ENCODE measurements at regions not wholly inside any gene's neighbourhood (a gene's known extent, or its start where the extent isn't known, plus 50 kb on each side); places are given as distances from the start of the nearest gene placed in this dataset.
A peak's percentile ranks its signal among the peaks of the same experiment; 100 is the strongest.
"Not testable (repeated sequence)": the region's sequence is repeated elsewhere in the genome, so short reads cannot be mapped to it uniquely, and the experiment has no call there.

- FAIRE-seq (no peak), DNase-seq (ENCODE audit: low read depth) (no peak)
- Histone ChIP-seq H3K27me3 (ENCODE audit: control insufficient read depth, insufficient read depth, low read length) (no peaks in the 10 kb centered on the region), H3K4me3 (ENCODE audit: low read depth, low read length) (no peak overlapping the region), H3K36me3 (ENCODE audit: control insufficient read depth, insufficient read depth, low read length) (no peaks in the 10 kb centered on the region)
- TF ChIP-seq, protein P1, sequence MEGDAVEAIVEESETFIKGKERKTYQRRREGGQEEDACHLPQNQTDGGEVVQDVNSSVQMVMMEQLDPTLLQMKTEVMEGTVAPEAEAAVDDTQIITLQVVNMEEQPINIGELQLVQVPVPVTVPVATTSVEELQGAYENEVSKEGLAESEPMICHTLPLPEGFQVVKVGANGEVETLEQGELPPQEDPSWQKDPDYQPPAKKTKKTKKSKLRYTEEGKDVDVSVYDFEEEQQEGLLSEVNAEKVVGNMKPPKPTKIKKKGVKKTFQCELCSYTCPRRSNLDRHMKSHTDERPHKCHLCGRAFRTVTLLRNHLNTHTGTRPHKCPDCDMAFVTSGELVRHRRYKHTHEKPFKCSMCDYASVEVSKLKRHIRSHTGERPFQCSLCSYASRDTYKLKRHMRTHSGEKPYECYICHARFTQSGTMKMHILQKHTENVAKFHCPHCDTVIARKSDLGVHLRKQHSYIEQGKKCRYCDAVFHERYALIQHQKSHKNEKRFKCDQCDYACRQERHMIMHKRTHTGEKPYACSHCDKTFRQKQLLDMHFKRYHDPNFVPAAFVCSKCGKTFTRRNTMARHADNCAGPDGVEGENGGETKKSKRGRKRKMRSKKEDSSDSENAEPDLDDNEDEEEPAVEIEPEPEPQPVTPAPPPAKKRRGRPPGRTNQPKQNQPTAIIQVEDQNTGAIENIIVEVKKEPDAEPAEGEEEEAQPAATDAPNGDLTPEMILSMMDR (IDR thresholded peaks at IDR 0.05; ENCODE audit: insufficient read depth, low read length, severe bottlenecking) = no peak
These were observed 2048.3 kb upstream of the RAG2 start for GRCh38 chr11:38646382-38646781.

DNA sequence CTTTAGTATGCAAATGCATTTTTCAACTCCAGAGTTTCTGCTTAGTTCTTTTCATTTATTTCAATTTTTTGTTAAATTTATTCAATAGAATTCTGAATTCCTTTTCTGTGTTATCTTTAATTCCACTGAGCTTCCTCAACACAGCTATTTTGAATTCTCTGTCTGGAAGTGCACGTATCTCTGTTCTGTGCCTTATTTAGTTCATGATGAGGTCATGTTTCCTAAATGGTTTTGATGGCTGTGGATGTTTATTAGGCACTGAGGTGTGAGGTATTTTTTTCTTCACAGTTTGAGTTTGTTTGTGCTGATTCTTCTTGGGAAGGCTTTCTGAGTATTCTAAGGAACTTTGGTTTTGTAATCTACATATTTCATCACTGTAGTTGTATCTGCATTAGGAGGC lies 2042.8 kb upstream of the RAG2 start:
- DNase-seq (ENCODE audit: low read depth) = no peak
- no peak for FAIRE-seq
- Histone ChIP-seq H3K36me3 (ENCODE audit: control insufficient read depth, insufficient read depth, low read length) (no peaks in the 10 kb centered on the region), H3K4me3 (ENCODE audit: low read depth, low read length) (no peak overlapping the region), H3K27me3 (ENCODE audit: control insufficient read depth, insufficient read depth, low read length) (no peaks in the 10 kb centered on the region)
- TF ChIP-seq, protein P1 (IDR thresholded peaks at IDR 0.05; ENCODE audit: insufficient read depth, low read length, severe bottlenecking) = no peak

- no peaks in the 10 kb centered on the region for H3K27me3 ChIP-seq (ENCODE audit: control insufficient read depth, insufficient read depth, low read length)
- FAIRE-seq = no peak
These were observed 2014.7 kb upstream of the RAG2 start for GRCh38 chr11:38612701-38613100.

DNA sequence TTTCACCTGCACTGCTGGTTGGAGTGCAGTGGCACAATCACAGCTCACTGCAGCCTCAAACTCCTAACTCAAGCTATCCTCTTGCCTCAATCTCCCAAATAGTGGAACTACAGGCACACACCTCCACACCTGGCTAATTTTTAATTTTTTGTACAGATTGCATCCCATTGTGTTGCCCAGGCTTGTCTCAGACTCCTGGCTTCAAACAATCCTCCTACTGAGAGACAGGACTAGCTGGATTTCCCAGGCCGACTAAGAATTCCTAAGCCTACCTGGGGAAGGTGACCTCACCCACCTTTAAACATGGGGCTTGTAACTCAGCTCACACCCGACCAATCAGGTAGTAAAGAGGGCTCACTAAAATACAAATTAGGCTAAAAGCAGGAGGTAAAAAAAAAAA lies 2003.3 kb upstream of the RAG2 start:
- DNase-seq (ENCODE audit: low read depth) = peak; percentile 25
- not testable (repeated sequence) for H3K4me3 ChIP-seq (ENCODE audit: low read depth, low read length); FAIRE-seq; H3K27me3 ChIP-seq (ENCODE audit: control insufficient read depth, insufficient read depth, low read length); H3K36me3 ChIP-seq (ENCODE audit: control insufficient read depth, insufficient read depth, low read length)

More at GRCh38 chr11:38612701-38613100, 2014.7 kb upstream of the RAG2 start:
- TF ChIP-seq, protein P1 (IDR thresholded peaks at IDR 0.05; ENCODE audit: insufficient read depth, low read length, severe bottlenecking) = no peak
- no peak for DNase-seq (ENCODE audit: low read depth)
- Histone ChIP-seq H3K4me3 (ENCODE audit: low read depth, low read length) (no peak overlapping the region), H3K36me3 (ENCODE audit: control insufficient read depth, insufficient read depth, low read length) (no peaks in the 10 kb centered on the region)

DNA sequence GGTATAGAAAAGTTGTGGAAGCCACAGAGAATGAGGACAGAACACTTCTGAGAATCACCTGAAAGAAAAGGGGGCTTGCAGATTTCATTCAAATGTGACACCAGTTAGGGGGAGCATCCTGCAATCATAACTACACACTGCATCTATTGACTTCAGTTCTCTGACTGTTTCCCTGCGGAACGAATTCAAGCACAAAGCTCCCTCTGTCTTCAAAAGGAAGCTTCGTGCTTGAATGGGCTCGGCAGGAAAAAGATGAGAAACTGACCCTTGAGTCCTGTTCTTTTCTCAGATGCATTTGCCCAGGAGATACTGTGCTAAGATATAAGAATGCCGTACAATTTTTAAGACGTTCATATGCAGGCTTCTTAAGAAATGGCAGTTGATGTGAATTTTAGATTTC lies 2000.4 kb upstream of the RAG2 start:
- no peak overlapping the region for H3K4me3 ChIP-seq (ENCODE audit: low read depth, low read length)
- TF ChIP-seq, protein P1 (IDR thresholded peaks at IDR 0.05; ENCODE audit: insufficient read depth, low read length, severe bottlenecking) = no peak
- no peaks in the 10 kb centered on the region for H3K27me3 ChIP-seq (ENCODE audit: control insufficient read depth, insufficient read depth, low read length)
- no peaks in the 10 kb centered on the region for H3K36me3 ChIP-seq (ENCODE audit: control insufficient read depth, insufficient read depth, low read length)
- no peak for DNase-seq (ENCODE audit: low read depth)
- no peak for FAIRE-seq

DNA sequence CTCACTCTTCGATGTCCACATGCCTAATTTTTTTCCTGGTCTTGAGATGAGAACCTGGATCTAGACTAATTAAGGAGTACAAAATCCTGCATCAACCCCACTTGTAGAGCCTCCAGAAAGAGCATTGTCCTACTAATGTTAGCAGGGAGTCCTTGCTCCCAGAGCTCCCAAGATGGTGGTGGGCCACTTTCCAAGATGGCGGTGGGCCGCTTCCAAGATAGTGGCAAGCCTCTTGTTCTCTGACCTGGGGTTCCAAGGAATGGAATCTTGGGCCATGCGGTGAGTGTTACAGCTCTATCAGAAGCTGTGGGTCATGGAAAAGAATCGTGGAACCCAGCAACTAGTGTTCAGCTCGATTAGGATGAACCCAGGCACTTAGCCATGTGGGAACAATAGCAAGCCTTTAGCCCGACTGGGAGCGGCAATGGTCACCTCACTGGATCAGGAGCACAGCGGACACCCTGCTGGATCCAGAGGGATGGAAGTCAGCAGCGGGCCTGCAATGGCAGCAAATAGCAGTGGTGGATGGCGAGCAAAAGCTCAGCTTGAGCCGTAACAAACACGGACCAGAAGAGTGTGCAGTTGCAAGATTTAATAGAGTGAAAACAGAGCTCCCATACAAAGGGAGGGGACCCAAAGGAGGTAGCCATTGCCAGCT lies 1997.5 kb upstream of the RAG2 start:
- not testable (repeated sequence) for H3K36me3 ChIP-seq (ENCODE audit: control insufficient read depth, insufficient read depth, low read length); H3K4me3 ChIP-seq (ENCODE audit: low read depth, low read length); H3K27me3 ChIP-seq (ENCODE audit: control insufficient read depth, insufficient read depth, low read length); FAIRE-seq; DNase-seq (ENCODE audit: low read depth)

DNA sequence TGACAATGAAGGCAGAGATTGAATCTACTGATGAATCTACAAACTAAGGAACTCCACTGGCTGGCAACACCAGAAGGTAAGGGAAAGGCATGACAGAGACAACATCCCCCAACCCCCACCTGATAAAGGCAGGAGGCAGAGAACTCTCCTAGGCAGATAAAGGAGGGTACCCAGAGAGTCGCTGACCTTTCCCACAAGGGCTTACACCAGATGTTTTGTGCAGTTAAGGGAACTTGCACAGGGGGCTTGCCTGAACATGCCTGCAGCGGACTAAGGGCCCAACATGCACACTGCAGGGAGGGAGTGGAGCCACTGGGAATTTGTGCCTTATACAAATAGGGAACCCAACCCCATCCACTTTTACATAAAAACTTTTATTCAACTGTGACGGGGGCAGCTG lies 1996.9 kb upstream of the RAG2 start:
- TF ChIP-seq, protein P1 (IDR thresholded peaks at IDR 0.05; ENCODE audit: insufficient read depth, low read length, severe bottlenecking) = no peak
- DNase-seq (ENCODE audit: low read depth) = no peak
- FAIRE-seq = no peak
- no peak overlapping the region for H3K4me3 ChIP-seq (ENCODE audit: low read depth, low read length)
- H3K27me3 ChIP-seq (ENCODE audit: control insufficient read depth, insufficient read depth, low read length) = no peaks in the 10 kb centered on the region
- no peaks in the 10 kb centered on the region for H3K36me3 ChIP-seq (ENCODE audit: control insufficient read depth, insufficient read depth, low read length)

Measured in bronchial epithelial cell (primary cell).